Stimulated activated CD8-positive, alpha-beta memory T cell treated with anti-CD3 and anti-CD28 coated beads, Interleukin-12 subunit alpha, Interleukin-12 subunit beta, amount 100 ng/mL, for 24 hours (primary cell): ENCODE measurements at regions not wholly inside any gene's neighbourhood (a gene's known extent, or its start where the extent isn't known, plus 50 kb on each side); places are given as distances from the start of the nearest gene placed in this dataset.
"Not testable (repeated sequence)": the region's sequence is repeated elsewhere in the genome, so short reads cannot be mapped to it uniquely, and the experiment has no call there.

Source experiments
- DNase-seq: peaks from one replicate; pipeline ENCODE4 v3.0.0-alpha.2; 2020; ENCODE audit errors: extremely low read depth

- DNase-seq: no peak
Measured at GRCh38 chr4:53716471-53717063, 125.3 kb upstream of the LNX1 start.

- DNase-seq: no peak
Measured at GRCh38 chr4:53716011-53716410, 124.7 kb upstream of the LNX1 start.

- no peak for DNase-seq
Measured at GRCh38 chr4:53714236-53715140, 123.2 kb upstream of the LNX1 start.

DNA sequence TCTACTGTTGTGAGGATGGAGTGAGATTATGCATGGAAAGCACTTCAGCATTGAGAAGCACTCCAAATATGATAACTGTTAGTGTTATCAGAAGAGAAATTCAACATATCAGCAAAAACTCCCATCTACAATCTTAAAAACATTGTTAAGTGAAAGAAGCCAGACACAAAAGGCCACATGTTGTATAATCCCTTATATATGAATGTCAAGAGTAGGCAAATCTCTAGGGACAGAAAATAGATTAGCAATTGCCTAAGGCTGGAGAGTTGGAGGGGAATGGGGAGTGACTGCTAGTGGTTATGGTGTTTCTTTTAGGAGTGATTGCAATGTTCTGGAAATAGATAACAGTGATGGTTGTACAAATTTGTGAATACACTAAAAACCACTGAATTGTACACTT lies 122.5 kb upstream of the LNX1 start:
- DNase-seq: no peak

DNA sequence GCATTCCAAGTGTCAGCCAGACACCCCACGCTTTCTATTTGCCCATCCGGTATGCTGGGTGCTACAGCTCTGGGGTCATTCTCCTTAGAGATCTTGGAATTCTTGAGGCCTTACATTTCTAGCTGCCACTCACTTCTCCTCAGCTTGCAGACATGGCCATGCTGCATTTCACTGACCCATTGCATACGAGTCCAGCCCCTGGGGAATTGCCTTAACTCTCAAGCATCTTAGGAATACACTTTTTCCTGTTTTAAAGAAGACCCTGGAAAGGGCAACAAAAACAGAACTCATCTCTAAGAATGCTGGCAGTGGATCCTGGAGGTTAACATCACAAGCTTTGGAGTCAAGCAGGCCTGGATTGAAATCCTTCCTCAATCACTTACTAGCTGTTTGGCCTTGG lies 122.0 kb upstream of the LNX1 start:
- no peak for DNase-seq

GRCh38 chr4:53712408-53713020 lies 121.2 kb upstream of the LNX1 start:
- DNase-seq: no peak

DNA sequence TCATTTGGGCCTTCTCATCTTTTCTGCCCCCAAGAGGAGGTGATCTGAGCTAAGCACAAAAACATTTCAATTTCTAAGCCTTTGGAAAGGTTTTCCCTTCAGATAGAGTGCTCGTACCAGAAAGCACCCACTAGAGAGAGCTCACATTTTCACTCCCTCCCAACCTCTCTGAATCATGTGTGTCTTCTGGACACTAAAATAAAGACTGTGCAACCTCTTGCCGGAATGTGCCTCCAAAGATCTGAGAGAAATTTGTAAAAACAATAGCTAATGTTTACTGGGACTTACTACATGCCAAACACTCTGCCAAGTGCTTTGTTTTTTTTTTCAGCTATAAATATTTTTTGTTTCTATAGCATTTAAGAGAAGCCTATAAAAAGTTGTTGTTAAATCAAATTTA lies 120.6 kb upstream of the LNX1 start:
- no peak for DNase-seq

DNA sequence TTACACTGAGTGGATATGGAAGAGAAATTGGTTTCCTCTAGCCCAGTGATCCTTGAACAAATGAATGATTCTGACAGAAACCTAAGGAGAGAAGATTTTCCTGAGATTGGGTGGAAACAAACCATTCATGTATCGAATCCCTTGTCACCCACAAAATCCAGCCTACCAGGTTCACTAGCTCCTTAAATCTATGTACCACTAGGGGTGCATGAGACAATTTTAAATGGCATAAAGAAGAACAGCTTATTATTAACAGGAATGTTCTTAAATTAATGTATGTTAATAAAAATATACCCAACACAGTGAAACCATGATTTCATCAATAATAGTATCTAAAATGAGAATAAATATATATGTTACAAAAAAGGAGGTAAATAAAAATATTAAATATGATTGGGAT lies 118.4 kb upstream of the LNX1 start:
- no peak for DNase-seq

DNA sequence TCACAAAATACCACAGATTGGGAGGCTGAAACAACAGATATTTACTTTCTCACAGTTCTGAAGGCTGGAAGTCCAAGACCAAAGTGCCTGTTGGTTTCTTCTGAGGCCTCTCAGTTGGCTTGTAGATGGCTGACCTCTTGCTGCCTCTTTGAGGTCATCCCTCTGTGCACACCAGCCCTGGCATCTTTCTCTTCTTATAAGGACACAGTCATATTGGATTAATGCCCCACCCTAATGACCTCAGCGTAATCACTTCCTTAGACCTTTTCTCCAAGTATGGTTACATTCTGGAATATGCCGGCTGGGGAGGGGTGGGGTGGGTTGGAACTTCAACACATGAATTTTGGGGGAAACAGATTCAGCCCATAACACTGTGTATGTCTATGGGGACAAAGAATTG lies 116.2 kb upstream of the LNX1 start:
- no peak for DNase-seq

GRCh38 chr4:53706422-53707032 lies 115.2 kb upstream of the LNX1 start:
- no peak for DNase-seq

GRCh38 chr4:53705972-53706371 lies 114.7 kb upstream of the LNX1 start:
- no peak for DNase-seq

- no peak for DNase-seq
Measured at GRCh38 chr4:53705151-53705764, 114.0 kb upstream of the LNX1 start.

GRCh38 chr4:53704329-53704728 lies 113.0 kb upstream of the LNX1 start:
- DNase-seq: no peak

DNA sequence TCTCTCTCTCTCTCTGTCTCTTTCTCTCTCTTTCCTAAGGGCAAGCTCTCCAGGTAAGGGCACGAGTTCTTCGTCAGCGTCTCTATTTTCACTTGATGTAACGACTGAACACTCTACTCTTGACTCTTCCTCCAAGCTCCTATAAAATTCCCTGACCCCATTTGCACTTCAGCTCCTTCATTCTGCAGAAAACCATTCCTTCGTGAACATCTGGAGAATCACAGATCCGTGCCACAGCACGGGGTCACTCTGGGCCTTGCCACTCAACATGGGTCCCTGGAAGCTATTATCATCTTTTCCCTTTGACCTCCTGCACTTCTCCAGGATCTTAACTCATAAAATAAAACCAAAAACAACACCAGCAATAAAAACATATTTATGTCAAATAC lies 112.0 kb upstream of the LNX1 start:
- DNase-seq: no peak

- DNase-seq: no peak
Measured at GRCh38 chr4:53702334-53703266, 111.3 kb upstream of the LNX1 start.

GRCh38 chr4:53701260-53701659 lies 110.0 kb upstream of the LNX1 start:
- DNase-seq: not testable (repeated sequence)

- DNase-seq: not testable (repeated sequence)
Measured at GRCh38 chr4:53699310-53699709, 108.0 kb upstream of the LNX1 start.

DNA sequence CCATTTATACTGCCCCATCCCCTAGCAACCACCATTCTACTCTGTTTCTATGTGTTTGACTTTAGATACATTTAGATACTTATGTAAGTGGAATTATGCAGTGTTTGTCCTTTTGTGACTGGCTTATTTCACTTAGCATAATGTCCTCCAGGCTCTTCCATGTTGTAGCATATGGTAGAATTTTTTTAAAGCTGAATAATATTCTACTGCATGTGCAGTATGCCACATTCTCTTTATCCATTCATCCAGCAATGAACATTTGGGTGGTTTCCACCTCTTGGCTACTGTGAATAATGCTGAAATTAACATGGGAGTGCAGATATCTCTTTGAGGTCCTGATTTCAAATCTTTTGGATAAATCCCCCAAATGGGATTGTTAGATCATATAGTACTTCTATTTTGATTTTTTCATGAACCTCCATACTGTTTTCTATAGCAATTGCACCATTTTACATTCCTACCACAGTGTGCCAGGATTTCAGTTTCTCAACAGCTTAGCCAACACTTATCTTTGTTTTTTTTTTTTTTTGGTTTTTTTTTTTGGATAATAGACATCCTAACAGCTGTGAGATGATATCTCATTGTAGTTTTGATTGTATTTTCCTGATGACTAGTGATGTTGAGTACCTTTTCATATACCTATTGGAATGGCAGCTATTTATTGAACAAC lies 105.9 kb upstream of the LNX1 start:
- DNase-seq: no peak

- no peak for DNase-seq
Measured at GRCh38 chr4:53695540-53696463, 104.5 kb upstream of the LNX1 start.
